LHCN-M2 (cell line): ENCODE measurements at regions not wholly inside any gene's neighbourhood (a gene's known extent, or its start where the extent isn't known, plus 50 kb on each side); places are given as distances from the start of the nearest gene placed in this dataset.
"Not testable (repeated sequence)": the region's sequence is repeated elsewhere in the genome, so short reads cannot be mapped to it uniquely, and the experiment has no call there.

Experiments used
- DNase-seq: peaks from one replicate; pipeline ENCODE4 v3.0.0-alpha.2; 2012; ENCODE audit warnings: low read depth

DNA sequence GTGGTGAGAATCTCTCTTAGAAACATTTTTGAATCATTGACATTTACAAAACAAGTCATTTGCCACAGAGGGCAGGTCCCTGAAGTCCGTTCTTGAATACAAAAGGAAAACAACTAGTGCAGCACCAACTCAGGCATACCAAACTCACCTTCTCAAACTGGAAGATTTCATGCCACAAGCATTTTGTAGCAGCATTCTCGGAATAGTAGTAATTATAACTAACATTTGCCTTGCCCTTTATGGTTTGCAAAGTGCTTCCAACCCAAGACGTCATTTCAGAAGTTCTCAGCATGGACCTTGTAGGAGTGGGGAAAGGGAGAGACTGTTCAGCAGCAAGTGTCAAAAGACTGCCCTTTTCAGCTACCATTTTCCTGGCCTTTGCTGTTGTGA, 344.6 kb downstream of the RFC3 start:
- no peak for DNase-seq

GRCh38 chr13:34164582-34164981, 346.6 kb downstream of the RFC3 start:
- no peak for DNase-seq

- DNase-seq: no peak
Observed at GRCh38 chr13:34165158-34165557, 347.2 kb downstream of the RFC3 start.

- no peak for DNase-seq
Observed at GRCh38 chr13:34166406-34166805, 348.5 kb downstream of the RFC3 start.

GRCh38 chr13:34167347-34167746, 349.4 kb downstream of the RFC3 start:
- DNase-seq: no peak

- DNase-seq: peak; percentile 45
Observed at GRCh38 chr13:34172048-34172447, 354.1 kb downstream of the RFC3 start.

GRCh38 chr13:34174671-34175145, 356.8 kb downstream of the RFC3 start:
- peak; percentile 31 for DNase-seq

- DNase-seq: no peak
Observed at GRCh38 chr13:34175551-34175950, 357.6 kb downstream of the RFC3 start.

- DNase-seq: no peak
Observed at GRCh38 chr13:34176633-34177032, 358.7 kb downstream of the RFC3 start.

- DNase-seq: no peak
Observed at GRCh38 chr13:34179481-34179880, 361.5 kb downstream of the RFC3 start.

DNA sequence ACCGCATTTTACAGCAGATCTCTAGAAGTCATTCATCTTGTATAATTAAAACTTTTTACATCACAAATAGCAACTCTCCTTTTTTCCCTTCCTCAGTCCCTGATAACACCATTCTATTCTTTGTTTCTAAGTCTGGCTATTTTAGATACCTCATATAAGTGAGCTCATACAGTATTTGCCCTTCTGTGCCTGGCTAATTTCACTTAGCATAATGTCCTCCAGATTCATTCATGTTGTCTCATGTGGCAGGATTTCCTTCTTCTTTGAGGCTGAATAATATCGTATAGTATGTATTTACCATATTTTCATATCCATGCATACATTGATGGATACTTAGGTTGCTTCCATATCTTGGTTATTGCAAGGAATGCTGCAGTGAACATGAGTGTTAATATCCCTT, 362.0 kb downstream of the RFC3 start:
- DNase-seq: no peak

DNA sequence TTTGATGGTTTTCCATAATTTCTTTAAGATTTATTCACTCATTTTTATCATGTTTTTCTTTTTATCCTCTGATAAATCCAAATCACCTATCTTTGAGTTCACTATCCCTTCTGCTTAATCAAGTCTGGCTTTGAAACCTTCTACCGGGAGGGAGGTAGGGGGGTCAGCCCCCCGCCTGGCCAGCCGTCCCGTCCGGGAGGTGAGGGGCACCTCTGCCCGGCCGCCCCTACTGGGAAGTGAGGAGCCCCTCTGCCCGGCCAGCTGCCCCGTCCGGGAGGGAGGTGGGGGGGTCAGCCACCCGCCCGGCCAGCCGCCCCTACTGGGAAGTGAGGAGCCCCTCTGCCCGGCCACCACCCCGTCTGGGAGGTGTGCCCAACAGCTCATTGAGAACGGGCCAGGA, 363.3 kb downstream of the RFC3 start:
- not testable (repeated sequence) for DNase-seq

GRCh38 chr13:34189946-34190345, 372.0 kb downstream of the RFC3 start:
- no peak for DNase-seq

DNA sequence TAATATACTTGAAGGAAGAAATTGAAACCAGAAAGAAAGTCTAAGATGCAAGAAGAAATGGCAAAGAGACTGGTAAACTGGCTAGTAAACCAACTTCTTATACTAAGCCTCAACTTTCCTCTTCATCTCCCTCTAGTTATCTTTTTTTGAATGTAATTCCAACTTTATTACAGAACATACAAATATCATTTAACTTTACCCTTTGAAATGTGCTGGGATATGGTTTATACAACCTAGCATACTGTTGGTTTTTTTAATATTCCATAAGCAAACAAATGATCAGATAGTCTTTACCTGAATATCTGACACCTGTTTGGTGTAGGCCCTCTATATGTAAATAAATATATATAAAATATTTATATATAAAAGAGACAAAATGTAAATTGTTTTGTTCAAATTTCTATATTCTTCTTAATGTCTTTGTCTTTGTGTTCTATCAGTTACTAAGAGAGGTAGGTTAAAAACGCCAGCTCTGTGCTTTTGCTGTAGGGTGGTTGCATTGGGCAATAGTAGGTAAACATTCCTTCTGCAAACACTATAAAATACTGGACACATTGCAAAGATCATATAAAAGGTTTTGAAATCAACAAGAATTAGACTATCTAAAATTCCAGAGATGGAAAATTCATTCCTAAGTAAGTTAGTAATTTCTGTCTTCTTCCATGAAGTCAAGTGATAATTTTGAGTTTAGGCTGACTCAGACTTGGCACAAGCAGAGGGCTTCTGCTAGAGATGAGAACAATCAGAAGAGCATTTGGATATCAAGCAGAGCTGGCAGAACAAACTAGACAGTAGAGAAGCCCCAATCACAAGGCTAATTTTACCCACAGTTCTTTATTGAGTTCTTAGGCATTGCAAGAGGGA, 383.3 kb downstream of the RFC3 start:
- DNase-seq: peak; percentile 28

DNA sequence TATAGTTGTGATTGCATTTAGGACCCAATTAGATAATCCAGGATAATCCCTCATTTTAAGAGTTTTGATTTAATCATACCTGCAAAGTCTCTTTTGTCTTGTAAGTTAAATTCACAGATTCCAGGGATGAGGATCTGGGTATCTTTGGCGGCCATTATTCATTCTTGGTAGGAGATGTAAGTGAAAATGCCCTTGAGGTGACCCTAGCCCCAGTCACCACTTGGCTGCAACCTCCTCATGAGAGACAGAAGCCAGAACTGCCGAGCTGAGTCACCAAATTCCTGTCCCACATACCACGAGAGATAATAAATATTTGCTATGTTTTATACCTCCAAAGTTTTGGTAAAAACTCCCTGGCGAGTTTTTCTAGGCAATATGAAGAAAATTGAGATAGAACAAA, 389.4 kb downstream of the RFC3 start:
- peak; percentile 61 for DNase-seq

DNA sequence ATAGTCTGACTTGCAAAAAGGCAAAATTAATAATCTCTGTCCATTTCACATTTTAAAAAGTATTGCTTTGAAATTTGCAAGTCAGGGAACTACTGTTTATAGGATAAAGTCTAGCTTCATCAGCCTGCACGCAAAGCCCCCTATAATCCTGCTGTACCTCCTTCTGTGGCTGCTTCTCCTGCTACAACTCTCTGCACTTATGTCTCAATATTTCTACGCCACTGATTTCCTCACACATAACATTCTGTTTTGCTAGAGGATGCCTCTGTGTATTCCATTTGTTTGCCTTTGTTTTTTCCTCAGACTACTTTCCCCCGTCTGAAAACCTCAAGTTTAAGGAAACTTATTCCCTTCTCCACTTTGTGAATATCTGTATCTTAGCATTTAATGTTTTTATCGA, 389.9 kb downstream of the RFC3 start:
- DNase-seq: no peak

- DNase-seq: peak; percentile 14
Observed at GRCh38 chr13:34208336-34208735, 390.4 kb downstream of the RFC3 start.

GRCh38 chr13:34210341-34210740, 392.4 kb downstream of the RFC3 start:
- no peak for DNase-seq

DNA sequence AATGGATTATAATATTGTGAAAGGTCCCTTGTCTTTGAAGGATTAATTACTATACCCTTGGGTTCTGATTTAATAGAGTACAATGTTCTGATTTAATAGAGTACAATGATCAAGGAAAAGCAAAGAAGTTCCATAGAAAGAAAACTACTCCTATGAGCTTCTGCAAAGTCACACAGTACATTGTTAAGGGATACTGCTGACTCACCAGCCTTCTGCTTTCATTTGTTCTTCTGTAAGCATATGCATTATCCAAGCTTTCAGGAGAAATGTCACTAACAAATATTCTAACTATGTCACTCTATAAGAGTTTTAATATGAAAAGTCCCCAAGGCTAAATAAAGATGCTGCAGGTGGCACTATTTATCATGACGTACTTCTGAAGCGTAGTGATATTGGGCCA, 396.7 kb downstream of the RFC3 start:
- no peak for DNase-seq

DNA sequence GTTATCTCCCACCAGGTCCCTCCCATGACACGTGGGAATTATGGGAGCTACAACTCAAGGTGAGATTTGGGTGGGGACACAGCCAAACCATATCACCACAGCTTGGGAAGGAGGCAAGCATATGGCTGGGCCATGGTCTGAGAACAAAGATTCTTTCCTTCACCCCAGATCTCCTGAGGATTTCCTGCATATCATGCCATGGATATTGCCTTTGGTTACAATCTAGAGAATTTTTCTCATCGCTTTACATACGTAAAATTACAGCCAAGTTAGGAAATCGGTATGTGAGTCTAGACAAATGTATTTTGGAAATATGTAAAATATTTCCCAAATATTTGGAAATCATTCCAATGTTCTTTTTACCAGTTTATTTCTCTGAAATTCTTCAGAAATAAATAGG, 398.3 kb downstream of the RFC3 start:
- DNase-seq: no peak

- DNase-seq: no peak
Observed at GRCh38 chr13:34217343-34218025, 399.5 kb downstream of the RFC3 start.

GRCh38 chr13:34223984-34224383, 406.0 kb downstream of the RFC3 start:
- no peak for DNase-seq

DNA sequence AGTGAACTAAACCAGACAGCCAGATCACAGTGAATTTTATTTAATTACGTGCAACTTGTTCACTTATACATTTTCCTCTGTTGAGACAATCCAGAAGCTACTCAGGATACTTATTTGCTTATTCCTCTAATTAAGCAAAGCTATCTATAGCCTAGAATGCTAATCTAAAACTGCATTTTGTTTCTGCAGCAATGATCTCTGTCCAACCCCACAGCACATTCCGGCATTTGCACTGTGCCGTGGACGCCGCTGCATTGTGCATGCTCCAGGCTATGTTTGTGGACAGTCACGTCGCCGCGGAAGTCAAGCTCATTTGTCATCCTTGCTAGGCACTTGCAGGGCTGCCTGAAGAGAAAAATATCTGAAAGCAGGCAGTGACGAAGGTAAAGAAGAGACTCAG, 406.9 kb downstream of the RFC3 start:
- DNase-seq: no peak
